ENCODE measurements at regions not wholly inside any gene's neighbourhood (a gene's known extent, or its start where the extent isn't known, plus 50 kb on each side); places are given as distances from the start of the nearest gene placed in this dataset.

GRCh38 chr1:209224886-209225285 is 358.6 kb upstream of the CAMK1G start:
- DNase-seq (ENCODE audit: low read depth in 4 of 4, low spot score in 2 of 4), result no peak

- no peak for DNase-seq (ENCODE audit: low read depth in 4 of 4, low spot score in 2 of 4)
Observed at GRCh38 chr1:209227171-209227570, 356.3 kb upstream of the CAMK1G start.

GRCh38 chr1:209227941-209228340 is 355.6 kb upstream of the CAMK1G start:
- DNase-seq (ENCODE audit: low read depth in 4 of 4, low spot score in 2 of 4), result no peak

- no peak for DNase-seq (ENCODE audit: low read depth in 4 of 4, low spot score in 2 of 4)
Observed at GRCh38 chr1:209229494-209230061, 353.9 kb upstream of the CAMK1G start.

- DNase-seq (ENCODE audit: low read depth in 4 of 4, low spot score in 2 of 4), result no peak
Observed at GRCh38 chr1:209230314-209230713, 353.2 kb upstream of the CAMK1G start.

- no peak for DNase-seq (ENCODE audit: low read depth in 4 of 4, low spot score in 2 of 4)
Observed at GRCh38 chr1:209231476-209232156, 351.9 kb upstream of the CAMK1G start.

GRCh38 chr1:209232197-209232596 is 351.3 kb upstream of the CAMK1G start:
- DNase-seq (ENCODE audit: low read depth in 4 of 4, low spot score in 2 of 4), result no peak

- DNase-seq (ENCODE audit: low read depth in 4 of 4, low spot score in 2 of 4), result no peak
Observed at GRCh38 chr1:209232759-209233158, 350.8 kb upstream of the CAMK1G start.

- DNase-seq (ENCODE audit: low read depth in 4 of 4, low spot score in 2 of 4), result no peak
Observed at GRCh38 chr1:209235166-209235565, 348.3 kb upstream of the CAMK1G start.

- DNase-seq (ENCODE audit: low read depth in 4 of 4, low spot score in 2 of 4), result no peak
Observed at GRCh38 chr1:209238356-209238755, 345.2 kb upstream of the CAMK1G start.

GRCh38 chr1:209240351-209240750 is 343.2 kb upstream of the CAMK1G start:
- no peak for DNase-seq (ENCODE audit: low read depth in 4 of 4, low spot score in 2 of 4)

- DNase-seq (ENCODE audit: low read depth in 4 of 4, low spot score in 2 of 4), result no peak
Observed at GRCh38 chr1:209241487-209241886, 342.0 kb upstream of the CAMK1G start.

GRCh38 chr1:209248649-209249279 is 334.8 kb upstream of the CAMK1G start:
- peak in 3 of 4 donors; percentile 41 to 54 (median 41) for DNase-seq (ENCODE audit: low read depth in 4 of 4, low spot score in 2 of 4)

- peak in 1 of 4 donors; percentile 7 for DNase-seq (ENCODE audit: low read depth in 4 of 4, low spot score in 2 of 4)
Observed at GRCh38 chr1:209249280-209249670, 334.2 kb upstream of the CAMK1G start.

- no peak for DNase-seq (ENCODE audit: low read depth in 4 of 4, low spot score in 2 of 4)
Observed at GRCh38 chr1:209249785-209250440, 333.6 kb upstream of the CAMK1G start.

- no peak for DNase-seq (ENCODE audit: low read depth in 4 of 4, low spot score in 2 of 4)
Observed at GRCh38 chr1:209250861-209251636, 332.5 kb upstream of the CAMK1G start.

GRCh38 chr1:209256766-209257350 is 326.7 kb upstream of the CAMK1G start:
- DNase-seq (ENCODE audit: low read depth in 4 of 4, low spot score in 2 of 4), result no peak

- DNase-seq (ENCODE audit: low read depth in 4 of 4, low spot score in 2 of 4), result no peak
Observed at GRCh38 chr1:209257454-209257853, 326.1 kb upstream of the CAMK1G start.

- no peak for DNase-seq (ENCODE audit: low read depth in 4 of 4, low spot score in 2 of 4)
Observed at GRCh38 chr1:209260136-209260535, 323.4 kb upstream of the CAMK1G start.

- no peak for DNase-seq (ENCODE audit: low read depth in 4 of 4, low spot score in 2 of 4)
Observed at GRCh38 chr1:209262631-209263030, 320.9 kb upstream of the CAMK1G start.

Measured in left renal cortex interstitium (tissue), 4 donors.